NCI-H345 treated with DMSO at 0.1 percent for 48 hours (cell line): ENCODE measurements at regions not wholly inside any gene's neighbourhood (a gene's known extent, or its start where the extent isn't known, plus 50 kb on each side); places are given as distances from the start of the nearest gene placed in this dataset.
"Not testable (repeated sequence)": the region's sequence is repeated elsewhere in the genome, so short reads cannot be mapped to it uniquely, and the experiment has no call there.

ENCODE experiments used
- DNase-seq: peaks from one replicate; lab custom pipeline; 2025; ENCODE audit not compliant: unreplicated experiment; lab: John Stamatoyannopoulos, UW

- DNase-seq: no peak
Measured at GRCh38 chr12:11446372-11446771, 51.0 kb upstream of the PRB2 start.

- DNase-seq: no peak
Measured at GRCh38 chr12:11457996-11458645, 62.8 kb upstream of the PRB2 start.

- DNase-seq: no peak
Measured at GRCh38 chr12:11460343-11461023, 65.1 kb upstream of the PRB2 start.

DNA sequence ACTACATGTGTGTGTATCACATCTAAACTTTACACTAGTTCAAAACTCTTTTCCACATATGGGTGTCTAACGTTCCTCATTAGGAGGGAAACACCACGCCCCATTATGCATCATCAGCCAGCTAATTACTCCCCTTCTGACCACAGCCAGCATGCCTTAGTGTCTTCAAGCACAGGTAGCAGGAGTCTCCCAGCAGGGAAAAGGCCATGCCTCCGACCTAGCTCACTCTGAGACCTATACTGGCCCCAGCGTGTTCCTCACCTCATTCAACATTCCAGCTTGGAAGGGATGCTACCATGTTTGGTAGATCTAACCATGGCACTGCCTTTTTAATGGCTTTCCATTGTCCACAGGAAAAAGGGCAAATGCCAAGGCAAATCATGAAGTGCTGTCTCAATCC lies 66.1 kb upstream of the PRB2 start:
- no peak for DNase-seq

DNA sequence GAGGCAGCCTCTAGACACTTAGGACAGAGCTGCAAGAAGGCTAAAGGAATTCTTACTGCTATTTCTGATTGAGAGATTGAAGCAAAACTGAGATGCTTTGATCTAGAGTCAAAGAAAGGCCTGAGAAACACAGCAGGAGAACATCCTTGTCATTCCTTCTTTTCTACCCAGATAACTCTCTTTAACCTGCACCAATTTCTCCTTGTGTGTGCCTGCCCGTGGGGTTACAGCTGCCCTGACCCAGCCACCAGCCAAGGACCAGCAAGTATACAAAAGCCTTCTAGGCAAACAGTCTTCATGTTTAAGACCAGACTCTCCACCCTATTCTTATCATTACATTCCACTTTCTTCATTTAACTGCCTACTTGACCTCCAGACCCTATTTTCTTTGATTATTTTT lies 81.7 kb upstream of the PRB2 start:
- DNase-seq: no peak

- DNase-seq: no peak
Measured at GRCh38 chr12:11482955-11483354, 87.6 kb upstream of the PRB2 start.

DNA sequence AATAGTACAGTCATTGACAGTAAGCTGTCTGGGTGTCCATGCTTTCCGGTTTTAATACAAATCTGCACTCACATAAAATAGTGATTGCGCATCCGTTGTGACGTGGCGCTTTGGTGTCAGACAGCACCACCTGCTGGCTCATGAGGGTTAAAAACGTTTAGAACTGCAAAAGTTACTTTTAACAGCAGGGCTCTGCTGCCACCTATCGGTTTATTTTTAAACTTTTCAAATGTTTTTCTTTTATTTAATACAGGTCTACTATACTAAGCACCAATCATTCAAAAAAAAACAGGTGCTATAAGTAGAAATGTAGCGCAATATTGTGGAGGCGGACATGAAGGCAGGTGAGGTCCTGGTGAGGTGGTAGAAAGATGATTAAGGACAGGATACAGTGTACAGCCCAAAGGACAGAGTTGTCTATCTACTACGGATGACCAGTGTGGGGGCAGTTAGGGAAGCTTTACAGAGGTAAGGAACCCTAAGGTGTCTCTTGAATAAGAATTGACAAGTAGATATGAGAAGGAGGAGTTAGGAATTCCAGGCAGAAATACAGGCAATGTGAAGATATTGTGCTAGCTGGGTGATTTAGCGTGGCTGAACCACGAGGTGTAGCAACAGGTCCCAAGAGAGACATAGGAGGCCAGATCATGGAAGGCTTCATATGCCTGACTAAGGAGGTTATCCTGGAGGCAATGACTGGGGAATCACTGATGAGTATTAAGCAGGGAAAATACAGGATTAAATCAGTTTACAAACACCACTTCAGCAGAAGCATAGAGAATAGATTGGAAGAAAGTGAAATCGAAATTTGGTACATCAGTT lies 91.5 kb upstream of the PRB2 start:
- peak; percentile 82 for DNase-seq

GRCh38 chr12:11496157-11496851 lies 100.9 kb upstream of the PRB2 start:
- DNase-seq: no peak

- no peak for DNase-seq
Measured at GRCh38 chr12:11497438-11497837, 102.1 kb upstream of the PRB2 start.

DNA sequence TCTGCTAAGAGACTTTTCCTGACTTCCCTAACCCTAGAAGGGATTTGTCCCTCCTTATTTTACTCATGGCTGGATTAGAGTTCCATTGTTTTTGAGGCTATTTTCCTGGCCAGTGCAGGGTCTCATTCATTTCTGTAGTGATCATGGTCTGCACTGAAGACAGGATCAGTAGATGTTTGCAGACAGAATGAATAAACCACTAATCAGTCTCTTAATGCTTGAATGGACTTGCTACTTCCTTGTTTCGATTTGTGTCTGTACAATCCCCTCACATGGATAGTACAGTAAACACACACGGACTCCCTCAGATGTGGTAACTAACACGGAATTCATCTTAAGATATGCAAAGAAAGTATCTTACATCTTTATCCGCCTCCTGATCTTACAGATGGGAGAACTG lies 102.6 kb upstream of the PRB2 start:
- no peak for DNase-seq

DNA sequence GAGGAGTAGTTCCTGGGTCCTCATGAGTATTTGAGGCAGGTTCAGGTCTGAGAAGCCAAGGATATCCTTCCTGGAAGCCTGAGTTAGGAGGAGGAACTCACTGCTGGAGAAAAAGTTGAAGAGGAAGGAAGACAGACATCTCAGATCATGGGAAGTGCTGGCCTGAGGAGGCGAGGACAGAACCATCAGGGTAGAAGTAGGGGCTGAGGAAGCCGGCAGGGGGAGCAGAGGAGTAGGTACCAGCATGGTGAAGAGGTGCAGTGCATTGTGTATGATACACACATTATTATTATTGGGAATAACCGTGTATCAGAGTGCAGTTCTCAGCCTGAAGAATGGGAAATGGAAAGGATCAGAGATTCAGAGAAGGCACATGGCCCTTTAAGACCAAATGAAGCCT lies 103.2 kb upstream of the PRB2 start:
- DNase-seq: not testable (repeated sequence)

- DNase-seq: peak; percentile 44
Measured at GRCh38 chr12:11499806-11500187, 104.4 kb upstream of the PRB2 start.

DNA sequence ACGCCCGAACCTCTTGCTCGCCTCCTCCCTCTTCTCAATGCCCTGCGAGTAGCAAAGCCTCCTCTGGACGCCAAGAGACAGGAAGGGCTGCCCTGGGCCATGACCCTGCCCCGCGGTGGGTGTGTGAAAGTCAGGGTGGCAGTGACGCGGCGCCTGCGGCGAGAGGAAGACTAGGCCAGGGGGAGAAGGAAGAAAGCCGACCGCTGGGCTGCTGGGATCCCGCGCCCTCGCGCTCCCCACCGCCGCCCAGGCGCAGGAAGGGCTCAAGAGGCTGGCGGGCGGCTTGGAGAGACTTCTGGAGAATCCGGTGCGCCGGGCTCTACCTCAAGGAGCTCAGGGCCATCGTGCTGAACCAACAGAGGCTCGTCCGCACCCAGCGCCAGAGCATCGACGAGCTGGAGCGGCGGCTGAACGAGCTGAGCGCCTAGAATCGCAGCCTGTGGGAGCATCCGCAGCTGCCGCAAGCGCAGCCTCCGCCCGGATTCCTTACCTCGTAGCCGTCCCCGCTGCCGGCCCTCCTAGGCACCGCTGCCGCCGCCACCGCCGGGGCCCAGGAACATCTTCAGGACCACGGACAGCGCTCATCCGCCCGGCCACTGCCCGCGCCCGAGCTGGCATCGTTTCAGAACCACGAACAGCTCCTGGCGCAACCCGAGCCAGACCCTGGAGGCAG lies 105.0 kb upstream of the PRB2 start:
- DNase-seq: peak; percentile 44

DNA sequence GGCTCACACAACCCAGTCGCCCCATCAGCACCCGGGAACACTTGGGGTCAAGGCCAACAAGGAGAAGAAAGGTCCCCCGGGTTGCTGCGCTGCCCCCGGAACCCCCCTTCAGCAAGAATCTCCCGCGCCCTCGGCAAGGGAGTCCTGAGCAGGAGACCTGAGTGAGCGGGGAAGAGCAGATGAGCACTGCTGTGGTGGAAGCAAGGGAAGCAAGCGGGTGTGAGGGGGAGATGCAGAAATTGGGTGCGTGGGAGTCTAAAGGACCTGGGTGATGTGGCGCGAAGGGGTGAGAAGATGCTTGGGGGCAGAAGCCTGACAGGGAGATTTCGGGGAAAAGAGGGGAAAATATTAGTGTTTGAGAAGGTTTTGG lies 105.5 kb upstream of the PRB2 start:
- no peak for DNase-seq

DNA sequence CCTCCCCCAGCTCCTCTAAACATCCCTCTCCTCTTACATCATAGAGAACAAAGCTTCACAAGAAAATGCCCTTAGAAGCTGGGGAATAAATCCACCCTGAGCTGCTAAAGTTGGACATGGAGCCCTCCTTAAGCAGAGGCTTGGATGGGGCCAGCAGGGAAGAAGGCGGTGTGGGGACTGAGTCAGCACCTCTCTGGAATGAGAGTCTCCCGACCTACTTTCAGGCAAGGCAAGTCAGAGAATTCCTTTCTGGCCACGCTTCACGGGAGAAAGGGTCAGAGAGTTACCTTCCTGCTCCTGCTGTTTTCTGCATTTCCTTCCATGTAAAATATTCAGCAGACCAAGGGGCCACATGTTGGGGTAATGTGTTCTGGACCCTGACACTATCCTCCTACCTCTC lies 113.3 kb upstream of the PRB2 start:
- DNase-seq: no peak

DNA sequence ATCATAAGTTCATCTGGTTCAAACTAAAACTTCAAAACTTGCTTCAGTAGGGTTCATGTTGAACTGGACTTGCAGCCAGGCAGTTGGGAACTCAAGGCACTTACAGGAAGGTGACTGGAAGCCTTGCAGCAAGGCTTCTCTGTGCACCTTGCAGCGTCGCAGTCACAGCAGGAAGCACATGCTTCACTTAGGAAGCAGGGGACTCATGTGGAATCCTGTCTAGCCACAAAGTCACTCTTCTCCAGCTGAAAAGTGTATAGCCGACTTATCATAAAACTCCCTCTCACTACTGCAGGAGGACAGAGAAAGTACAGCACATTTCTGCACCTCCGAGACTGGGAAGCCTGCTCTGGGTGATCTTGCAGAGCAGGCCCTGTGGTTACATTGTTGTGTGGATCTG lies 114.0 kb upstream of the PRB2 start:
- no peak for DNase-seq

DNA sequence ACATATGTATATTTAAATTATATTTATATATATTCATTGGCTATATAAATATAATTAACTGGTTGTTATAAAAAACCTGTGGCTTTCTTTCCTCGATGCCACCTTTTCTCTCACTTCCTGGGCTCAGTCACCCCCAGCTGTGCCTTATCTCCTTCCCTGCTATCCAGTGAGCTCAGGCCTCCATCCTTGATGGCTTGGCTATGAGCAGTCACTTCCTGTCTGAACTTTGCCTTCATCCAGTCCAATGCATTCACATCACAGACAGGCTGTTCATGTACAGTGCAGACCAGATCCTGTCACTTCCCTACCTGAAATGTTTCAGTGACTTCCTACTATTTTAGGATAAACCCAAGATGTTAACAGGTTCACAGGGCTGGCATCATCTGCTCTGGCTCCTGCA lies 115.3 kb upstream of the PRB2 start:
- no peak for DNase-seq

DNA sequence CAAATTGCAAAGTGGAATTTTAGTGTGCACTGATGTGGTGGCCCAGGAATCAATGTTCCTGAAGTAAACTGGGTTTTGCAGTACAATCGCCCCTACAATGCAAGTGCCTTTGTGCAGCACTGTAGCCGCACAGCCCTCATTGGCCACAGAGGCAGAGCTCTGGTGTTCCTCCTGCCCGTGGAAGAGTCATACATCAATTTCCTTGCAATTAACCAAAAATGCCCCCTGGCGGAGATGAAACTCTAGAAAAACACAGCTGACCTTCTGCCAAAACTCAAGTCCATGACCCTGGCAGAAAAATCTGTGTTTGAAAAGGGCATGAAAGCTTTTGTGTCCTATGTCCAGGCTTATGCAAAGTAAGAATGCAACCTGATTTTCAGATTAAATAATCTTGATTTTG lies 117.9 kb upstream of the PRB2 start:
- DNase-seq: no peak

DNA sequence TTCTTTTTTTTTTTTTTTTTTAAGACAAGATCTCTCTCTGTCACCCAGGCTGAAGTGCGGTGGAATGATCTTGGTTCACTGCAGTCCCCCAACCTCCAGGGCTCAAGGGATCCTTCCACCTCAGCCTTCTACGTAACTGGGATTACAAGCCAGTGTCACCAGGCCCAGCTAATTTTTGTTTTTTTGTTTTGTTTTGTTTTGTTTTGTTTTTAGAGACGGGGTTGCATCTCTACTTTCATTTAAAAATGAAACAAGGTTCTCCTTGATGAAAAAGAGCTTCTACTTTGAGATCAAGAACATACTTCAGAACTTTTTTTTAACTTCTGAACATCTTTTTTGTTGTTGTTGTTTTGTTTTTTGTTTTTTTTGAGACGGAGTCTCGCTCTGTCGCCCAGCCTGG lies 121.7 kb upstream of the PRB2 start:
- DNase-seq: no peak

DNA sequence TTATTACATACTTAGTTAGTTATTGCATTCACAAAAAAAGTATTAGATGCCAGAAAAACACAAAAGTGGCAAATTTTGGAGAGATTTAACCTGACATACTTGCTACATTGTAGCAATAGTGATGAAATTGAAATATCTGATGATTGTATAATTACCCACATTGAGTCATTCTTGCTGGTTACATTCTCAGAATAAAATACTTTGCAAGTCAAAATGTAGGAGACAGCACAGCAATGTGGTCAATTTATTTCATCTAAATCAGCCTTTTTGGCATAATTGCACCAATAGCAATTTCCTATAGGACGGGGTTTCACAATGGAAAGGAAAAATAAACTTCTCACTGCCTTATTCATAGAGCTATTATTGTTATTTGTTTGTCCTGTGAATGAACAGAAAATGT lies 125.0 kb upstream of the ETV6 start:
- no peak for DNase-seq

GRCh38 chr12:11534064-11534463 lies 115.4 kb upstream of the ETV6 start:
- no peak for DNase-seq
